H1 (cell line): ENCODE measurements at regions not wholly inside any gene's neighbourhood (a gene's known extent, or its start where the extent isn't known, plus 50 kb on each side); places are given as distances from the start of the nearest gene placed in this dataset.

Experiments used
- CTCF ChIA-PET: fragments of 300-600 bp; sonication (Branson Sonifier 250); formaldehyde crosslinking; loops from one replicate; lab custom pipeline; 2021; ENCODE audit not compliant: partially characterized antibody; lab: Charles Lee
- POLR2A ChIA-PET: fragments of 300-600 bp; sonication (Branson Sonifier 250); formaldehyde crosslinking; loops from one replicate; lab custom pipeline; 2021; ENCODE audit warnings: inconsistent platforms; ENCODE audit not compliant: partially characterized antibody; lab: Charles Lee
- DNase-seq, 2 experiments: peaks; one replicate each; pipeline versions ENCODE4 v3.0.0 to v3.0.0-alpha.2; 2010 to 2022; ENCODE audit warnings: low spot score in 2 of 2, low read depth in 1 of 2, mixed read lengths in 1 of 2
- FAIRE-seq: peaks from 2 replicates; lab custom pipeline; 2011; peaks lifted over from hg19 to GRCh38; lab: Jason Lieb, UNC
- H2AFZ ChIP-seq: 2 replicates; pipeline ENCODE4 v1.8.1; 2012; ENCODE audit warnings: low read length, inconsistent platforms
- H2AK5ac ChIP-seq: 2 replicates; pipeline ENCODE4 v1.6.1; 2013; ENCODE audit warnings: low read depth, low read length
- H2BK120ac ChIP-seq: replicated peaks from 2 replicates; pipeline ENCODE3; 2013; ENCODE audit warnings: low read depth, low read length, inconsistent platforms
- H2BK12ac ChIP-seq: 2 replicates; pipeline ENCODE4 v1.6.1; 2013; ENCODE audit warnings: low read depth, low read length
- H2BK15ac ChIP-seq: 2 replicates; pipeline ENCODE4 v1.6.1; 2013; ENCODE audit warnings: low read length
- H2BK20ac ChIP-seq: 2 replicates; pipeline ENCODE4 v1.6.1; 2013; ENCODE audit warnings: low read length
- H2BK5ac ChIP-seq: 2 replicates; pipeline ENCODE4 v1.6.1; 2013; ENCODE audit warnings: low read depth, low read length
- H3K14ac ChIP-seq: 2 replicates; pipeline ENCODE4 v1.6.1; 2013; ENCODE audit warnings: inconsistent platforms; ENCODE audit not compliant: insufficient read length
- H3K18ac ChIP-seq: 2 replicates; pipeline ENCODE4 v1.6.1; 2013; ENCODE audit warnings: low read length; ENCODE audit errors: extremely low read depth
- H3K23ac ChIP-seq: 2 replicates; pipeline ENCODE4 v1.6.1; 2013; ENCODE audit warnings: inconsistent platforms; ENCODE audit not compliant: insufficient read length
- H3K23me2 ChIP-seq: 2 replicates; pipeline ENCODE4 v1.6.1; 2013; ENCODE audit warnings: low read depth, low read length
- H3K27ac ChIP-seq: 2 replicates; pipeline ENCODE4 v1.6.1; 2011; ENCODE audit warnings: low read depth, low read length, inconsistent platforms
- H3K27me3 ChIP-seq, 4 experiments: replicated peaks in 1 of 4; 1 replicate in 1 of 4; 2 replicates in 3 of 4; pipeline versions ENCODE4 v1.6.1 to v1.8.1; 2011 to 2013; ENCODE audit warnings: low read length in 3 of 4, mild to moderate bottlenecking in 3 of 4, inconsistent platforms in 2 of 4, mixed read lengths in 2 of 4, moderate library complexity in 1 of 4; ENCODE audit not compliant: control insufficient read depth in 3 of 4, insufficient read depth in 3 of 4; ENCODE audit errors: extremely low read depth in 1 of 4
- H3K36me3 ChIP-seq, 4 experiments: 2 replicates each; pipeline versions ENCODE4 v1.6.1 to v1.8.1; 2011 to 2013; ENCODE audit warnings: mild to moderate bottlenecking in 4 of 4, low read length in 3 of 4, moderate library complexity in 2 of 4, control low read depth in 1 of 4, inconsistent platforms in 1 of 4; ENCODE audit not compliant: insufficient read depth in 4 of 4, control insufficient read depth in 2 of 4
- H3K4ac ChIP-seq: replicated peaks from 2 replicates; pipeline ENCODE3; 2013; ENCODE audit warnings: low read length, low read depth, mixed read lengths, inconsistent platforms; ENCODE audit not compliant: insufficient read length
- H3K4me1 ChIP-seq, 4 experiments: replicated peaks in 1 of 4; 1 replicate in 1 of 4; 2 replicates in 3 of 4; pipeline versions ENCODE4 v1.6.1 to v1.8.1; 2011 to 2013; ENCODE audit warnings: low read length in 3 of 4, inconsistent platforms in 2 of 4, mixed read lengths in 1 of 4; ENCODE audit not compliant: insufficient read depth in 4 of 4, control insufficient read depth in 3 of 4
- H3K4me2 ChIP-seq, 2 experiments: 2 replicates each; pipeline versions ENCODE4 v1.6.1 to v1.8.1; 2011 to 2013; ENCODE audit warnings: low read depth in 2 of 2, low read length in 2 of 2, control low read depth in 1 of 2, inconsistent platforms in 1 of 2, mild to moderate bottlenecking in 1 of 2; ENCODE audit not compliant: insufficient read depth in 1 of 2
- H3K4me3 ChIP-seq, 4 experiments: fragments of 200-600, 300-600 bp in 1 of 4; sonication (generic), shearing (Covaris generic), sonication (Bioruptor Twin) in 1 of 4; 2 replicates each; pipeline versions ENCODE4 v1.5.1 to v1.8.1; 2011 to 2016; ENCODE audit warnings: low read length in 4 of 4, low read depth in 3 of 4, control low read depth in 2 of 4, inconsistent platforms in 2 of 4, mild to moderate bottlenecking in 2 of 4, mixed read lengths in 1 of 4, moderate library complexity in 1 of 4; ENCODE audit not compliant: insufficient read depth in 2 of 4; ENCODE audit errors: extremely low read depth in 1 of 4
- H3K56ac ChIP-seq: replicated peaks from 2 replicates; pipeline ENCODE3; 2013; ENCODE audit warnings: low read depth, mild to moderate bottlenecking, mixed read lengths, low read length, inconsistent platforms; ENCODE audit not compliant: insufficient read length
- H3K79me1 ChIP-seq: 2 replicates; pipeline ENCODE4 v1.6.1; 2013; ENCODE audit warnings: low read depth, low read length, control low read depth
- H3K79me2 ChIP-seq, 2 experiments: 2 replicates each; pipeline versions ENCODE4 v1.6.1 to v1.8.1; 2012 to 2013; ENCODE audit warnings: low read length in 2 of 2, mild to moderate bottlenecking in 2 of 2, inconsistent platforms in 1 of 2; ENCODE audit not compliant: insufficient read depth in 2 of 2, control insufficient read depth in 1 of 2
- H3K9ac ChIP-seq, 4 experiments: replicated peaks in 1 of 4; 1 replicate in 1 of 4; 2 replicates in 3 of 4; pipeline versions ENCODE4 v1.6.1 to v1.8.1; 2011 to 2013; ENCODE audit warnings: low read depth in 3 of 4, low read length in 3 of 4, control low read depth in 2 of 4, mild to moderate bottlenecking in 2 of 4, moderate library complexity in 2 of 4, inconsistent platforms in 1 of 4; ENCODE audit errors: extremely low read depth in 1 of 4
- H3K9me3 ChIP-seq, 2 experiments: 2 replicates each; pipeline versions ENCODE4 v1.6.1 to v1.8.1; 2012 to 2013; ENCODE audit warnings: mild to moderate bottlenecking in 2 of 2, moderate library complexity in 2 of 2, control low read depth in 1 of 2, inconsistent platforms in 1 of 2, low read depth in 1 of 2, low read length in 1 of 2, mixed read lengths in 1 of 2; ENCODE audit not compliant: insufficient read depth in 2 of 2
- H4K20me1 ChIP-seq, 2 experiments: replicated peaks in 1 of 2; 2 replicates each; pipeline versions ENCODE3 to v1.8.1; 2011 to 2013; ENCODE audit warnings: inconsistent platforms in 2 of 2, low read length in 2 of 2, mild to moderate bottlenecking in 1 of 2; ENCODE audit not compliant: insufficient read depth in 2 of 2, control insufficient read depth in 1 of 2
- H4K5ac ChIP-seq: 2 replicates; pipeline ENCODE4 v1.6.1; 2013; ENCODE audit warnings: low read length, low read depth, mixed read lengths, inconsistent platforms; ENCODE audit not compliant: insufficient read length
- H4K8ac ChIP-seq: 2 replicates; pipeline ENCODE4 v1.8.0; 2013; ENCODE audit warnings: mild to moderate bottlenecking, moderate library complexity, low read length, inconsistent platforms; ENCODE audit not compliant: insufficient read depth; ENCODE audit errors: extremely low read depth
- H4K91ac ChIP-seq: replicated peaks from 2 replicates; pipeline ENCODE3; 2013; ENCODE audit warnings: low read length, mixed read lengths, inconsistent platforms; ENCODE audit not compliant: insufficient read length
- KDM1A ChIP-seq: fragments of 200-600, 300-600 bp; sonication (generic); IDR thresholded peaks from 2 replicates; pipeline ENCODE4 v1.7.1; 2016; ENCODE audit warnings: mild to moderate bottlenecking, low read length, borderline replicate concordance
- SIRT6 ChIP-seq: IDR thresholded peaks from one replicate; pipeline ENCODE4 v1.7.1; 2012; ENCODE audit warnings: low read length, inconsistent platforms
- SRF ChIP-seq: IDR thresholded peaks from 2 replicates; pipeline ENCODE4 v1.6.1; 2011; ENCODE audit warnings: mild to moderate bottlenecking, low read depth, low read length, moderate library complexity
- TAF7 ChIP-seq: optimal IDR thresholded peaks from 2 replicates; pipeline ENCODE3; 2011; ENCODE audit warnings: low read depth, mild to moderate bottlenecking, inconsistent platforms, low read length, moderate library complexity, borderline replicate concordance
- TBP ChIP-seq: IDR thresholded peaks from 2 replicates; pipeline ENCODE4 v1.6.1; 2011; ENCODE audit warnings: low read depth, low read length, improper control_type of control experiment
- WGBS, 2 experiments: shearing (Covaris generic) in 1 of 2; methylation state at CpG; one replicate each; pipeline versions ENCODE4 v1.1.6 to v1.1.7; 2013 to 2015; ENCODE audit warnings: low lambda C conversion rate in 2 of 2, mixed read lengths in 2 of 2, inconsistent platforms in 1 of 2, low coverage in 1 of 2, missing lambda C conversion rate in 1 of 2; ENCODE audit not compliant: insufficient replicate concordance in 2 of 2, insufficient coverage in 1 of 2, insufficient read length in 1 of 2; ENCODE audit errors: extremely low coverage in 1 of 2, missing lambda C conversion rate in 1 of 2; 5-methylcytosine and 5-hydroxymethylcytosine counted together

DNA sequence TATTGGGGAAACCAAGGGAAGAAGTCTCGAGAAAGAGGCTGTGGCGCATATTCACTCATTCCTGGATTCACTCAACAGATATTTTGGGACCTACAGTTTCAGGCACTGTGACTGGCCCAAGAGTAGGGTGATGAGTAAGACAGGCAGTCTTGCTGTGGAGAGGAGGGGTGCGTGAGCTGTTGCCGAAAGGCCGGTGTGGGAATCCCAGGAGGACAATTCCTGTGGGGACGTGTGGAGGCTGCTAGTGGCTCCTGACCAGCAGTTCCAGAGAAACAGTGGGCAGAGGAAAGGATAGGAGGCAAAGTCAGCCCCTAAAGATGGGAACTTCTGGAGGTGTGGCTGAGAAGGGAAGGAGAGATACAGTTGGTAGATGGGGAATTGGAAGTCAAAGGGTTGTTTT lies 59.3 kb upstream of the GRB10 start:
- Histone ChIP-seq H4K5ac (no peak overlapping the region), H4K20me1 (no peaks in the 10 kb centered on the region), H3K14ac (no peak overlapping the region), H2BK5ac (no peak overlapping the region), H2BK15ac (no peak overlapping the region), H2BK12ac (no peak overlapping the region), H3K4me1 (no peaks in the 10 kb centered on the region), H3K27ac (no peak overlapping the region), H3K36me3 (no peaks in the 10 kb centered on the region), H3K79me2 (no peaks in the 10 kb centered on the region), H3K56ac (no peak overlapping the region), H3K4ac (no peak overlapping the region), H2BK120ac (no peak overlapping the region), H2AK5ac (no peak overlapping the region), H3K23ac (no peak overlapping the region), H3K23me2 (no peaks in the 10 kb centered on the region), H3K4me2 (no peak overlapping the region), H4K91ac (no peak overlapping the region), H2AFZ (peak overlapping the region; percentile 38; the same call in 1 of the 2 replicates), H3K9ac (no peak overlapping the region), H3K79me1 (no peaks in the 10 kb centered on the region), H3K9me3 (peaks cover 3 to 5% of the 10 kb centered on the region in 2 experiments; a peak in 1 of 4 replicates), H4K8ac (no peak overlapping the region), H2BK20ac (no peak overlapping the region), H3K4me3 (no peak overlapping the region), H3K18ac (no peak overlapping the region), H3K27me3 (no peaks in the 10 kb centered on the region)
- 89% methylated on average over 6 of the region's 6 CpGs; no CpG with 5 or more reads in 1 of the 2 experiments for WGBS, 2 experiments
- DNase-seq, result no peak
- ChIA-PET POLR2A (no interaction called here), CTCF (interaction anchor here (1.5 kb wide), 1 partner anchor 299 kb away, joined by 4 read pairs; no protein-coding TSS in a partner anchor)
- FAIRE-seq, result no peak
- TF ChIP-seq KDM1A, result no peak
- no peak for TF ChIP-seq TBP
- no peak for TF ChIP-seq SIRT6
- no peak for TF ChIP-seq SRF
- no peak for TF ChIP-seq TAF7
